Right lobe of liver (tissue), 4 donors: ENCODE measurements at regions not wholly inside any gene's neighbourhood (a gene's known extent, or its start where the extent isn't known, plus 50 kb on each side); places are given as distances from the start of the nearest gene placed in this dataset.

Experiments
- POLR2A ChIP-seq: fragments of 450-650 bp; IDR thresholded peaks from one replicate; pipeline ENCODE4 v1.6.1; 2017; ENCODE audit warnings: antibody characterized with exemption, mild to moderate bottlenecking
- TF ChIP-seq, protein P1 (sequence below), 4 donors: fragments of 200-600 bp in 3 of 4; fragments of 450-650 bp in 1 of 4; IDR thresholded peaks; one replicate each; pipeline versions ENCODE4 v1.5.1 to v1.8.0; 2016 to 2022; ENCODE audit warnings: antibody characterized with exemption in 4 of 4, mild to moderate bottlenecking in 2 of 4
- donor health status: DM: no; HTN: no; CAD: no.
- donor health status: DM: no; HTN: no; CAD: no.
- donor health status: DM: no; HTN: yes; CAD: no.

DNA sequence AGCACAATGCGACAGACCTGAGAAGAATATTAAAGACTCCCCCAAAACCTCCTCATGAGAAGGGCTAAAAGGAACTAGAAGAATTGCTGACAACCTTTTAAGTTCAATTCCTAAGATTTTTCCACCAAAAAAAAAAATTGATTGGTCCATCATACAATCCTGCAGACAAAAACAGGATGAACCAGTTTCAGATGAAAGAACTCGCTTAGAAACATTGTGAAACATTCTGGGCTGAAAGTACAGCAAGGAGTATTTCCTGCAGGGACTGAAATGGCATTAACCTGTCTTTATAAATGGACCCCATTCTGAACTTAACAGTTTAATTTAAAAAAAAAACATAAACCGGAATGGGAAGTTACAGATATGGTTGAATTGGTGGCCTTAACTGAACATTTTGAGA, 96.0 kb upstream of the FAM174B start:
- TF ChIP-seq, protein P1, sequence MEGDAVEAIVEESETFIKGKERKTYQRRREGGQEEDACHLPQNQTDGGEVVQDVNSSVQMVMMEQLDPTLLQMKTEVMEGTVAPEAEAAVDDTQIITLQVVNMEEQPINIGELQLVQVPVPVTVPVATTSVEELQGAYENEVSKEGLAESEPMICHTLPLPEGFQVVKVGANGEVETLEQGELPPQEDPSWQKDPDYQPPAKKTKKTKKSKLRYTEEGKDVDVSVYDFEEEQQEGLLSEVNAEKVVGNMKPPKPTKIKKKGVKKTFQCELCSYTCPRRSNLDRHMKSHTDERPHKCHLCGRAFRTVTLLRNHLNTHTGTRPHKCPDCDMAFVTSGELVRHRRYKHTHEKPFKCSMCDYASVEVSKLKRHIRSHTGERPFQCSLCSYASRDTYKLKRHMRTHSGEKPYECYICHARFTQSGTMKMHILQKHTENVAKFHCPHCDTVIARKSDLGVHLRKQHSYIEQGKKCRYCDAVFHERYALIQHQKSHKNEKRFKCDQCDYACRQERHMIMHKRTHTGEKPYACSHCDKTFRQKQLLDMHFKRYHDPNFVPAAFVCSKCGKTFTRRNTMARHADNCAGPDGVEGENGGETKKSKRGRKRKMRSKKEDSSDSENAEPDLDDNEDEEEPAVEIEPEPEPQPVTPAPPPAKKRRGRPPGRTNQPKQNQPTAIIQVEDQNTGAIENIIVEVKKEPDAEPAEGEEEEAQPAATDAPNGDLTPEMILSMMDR (IDR thresholded peaks at IDR 0.05) = no peak
- TF ChIP-seq POLR2A = no peak
